HG03064 (cell line): ENCODE measurements at regions not wholly inside any gene's neighbourhood (a gene's known extent, or its start where the extent isn't known, plus 50 kb on each side); places are given as distances from the start of the nearest gene placed in this dataset.
"Not testable (repeated sequence)": the region's sequence is repeated elsewhere in the genome, so short reads cannot be mapped to it uniquely, and the experiment has no call there.

ENCODE experiments used
- ATAC-seq: cut with Tn5 transposase; IDR thresholded peaks from one replicate; pipeline ENCODE4 v1.9.1; 2021; ENCODE audit warnings: low read depth; ENCODE audit not compliant: unreplicated experiment

DNA sequence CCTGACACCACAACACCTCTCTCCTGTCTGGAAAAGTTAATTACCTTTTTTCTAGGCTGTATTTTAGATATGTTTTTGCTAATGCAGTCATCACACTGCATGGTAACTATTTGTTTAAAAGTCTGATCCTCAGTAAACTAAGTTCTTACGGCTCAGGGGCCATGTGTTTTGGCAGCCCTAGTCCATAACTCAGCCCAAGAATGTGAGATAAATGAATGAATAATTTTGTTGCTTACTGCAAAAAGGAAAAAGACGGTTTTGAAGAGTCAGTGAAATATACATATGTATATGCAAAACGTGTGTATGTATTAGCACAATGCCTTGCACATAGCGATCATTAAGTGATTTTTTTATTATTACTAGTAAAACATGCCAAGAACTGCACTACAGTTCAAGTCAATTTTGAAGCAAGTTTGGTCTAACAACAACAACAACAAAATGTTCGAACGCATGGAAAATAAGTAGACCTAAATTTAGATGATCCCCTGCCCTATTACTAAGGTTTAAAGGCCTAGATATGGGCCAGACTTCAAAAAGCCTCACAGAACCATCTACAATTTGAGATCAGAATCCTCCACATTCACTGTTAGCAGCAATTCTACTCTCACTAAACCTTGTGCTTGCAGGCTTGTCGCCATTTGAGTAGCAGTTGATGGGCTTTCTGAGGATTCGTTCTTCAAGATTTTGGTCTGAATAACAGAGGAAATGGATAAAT is 140.0 kb downstream of the NDUFA12 start:
- no peak for ATAC-seq

DNA sequence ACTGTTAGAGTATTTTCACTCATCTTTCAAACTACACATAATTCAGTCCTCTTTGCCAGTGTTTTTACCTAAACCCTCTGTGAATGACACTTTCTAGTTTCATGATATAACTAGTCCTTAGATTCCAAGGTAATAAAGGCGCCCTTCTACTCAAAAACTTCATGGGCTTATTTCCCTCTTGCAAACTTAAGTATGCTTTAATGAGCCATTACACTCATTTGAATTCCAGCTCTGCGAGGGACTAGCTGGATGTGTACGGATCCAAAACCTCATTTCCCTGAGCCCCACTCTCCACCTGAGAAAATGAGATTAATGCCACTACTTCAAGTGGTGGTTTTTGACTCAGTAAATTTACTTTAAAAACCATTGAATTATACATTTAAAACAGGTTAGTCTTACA is 141.1 kb downstream of the NDUFA12 start:
- ATAC-seq, result no peak

DNA sequence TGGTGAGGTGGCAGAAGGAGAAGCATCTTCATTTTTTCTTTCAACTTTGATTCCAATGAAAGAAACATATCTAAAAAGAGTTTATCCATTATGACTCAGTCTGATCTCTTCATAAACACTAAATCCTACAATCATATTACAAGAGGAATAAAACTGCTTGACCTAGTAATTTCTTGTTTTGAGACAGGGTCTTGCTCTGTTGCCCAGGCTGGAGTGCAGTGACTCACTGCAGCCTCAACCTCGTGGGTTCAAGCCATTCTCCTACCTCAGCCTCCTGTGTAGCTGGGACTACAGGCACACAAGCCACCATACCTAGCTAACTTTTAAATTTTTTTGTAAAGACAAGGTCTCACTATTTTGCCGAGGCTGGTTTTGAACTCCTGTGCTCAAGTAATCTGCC is 147.2 kb downstream of the NDUFA12 start:
- ATAC-seq, result no peak

- no peak for ATAC-seq
Measured at GRCh38 chr12:94855853-94856252, 147.6 kb downstream of the NDUFA12 start.

DNA sequence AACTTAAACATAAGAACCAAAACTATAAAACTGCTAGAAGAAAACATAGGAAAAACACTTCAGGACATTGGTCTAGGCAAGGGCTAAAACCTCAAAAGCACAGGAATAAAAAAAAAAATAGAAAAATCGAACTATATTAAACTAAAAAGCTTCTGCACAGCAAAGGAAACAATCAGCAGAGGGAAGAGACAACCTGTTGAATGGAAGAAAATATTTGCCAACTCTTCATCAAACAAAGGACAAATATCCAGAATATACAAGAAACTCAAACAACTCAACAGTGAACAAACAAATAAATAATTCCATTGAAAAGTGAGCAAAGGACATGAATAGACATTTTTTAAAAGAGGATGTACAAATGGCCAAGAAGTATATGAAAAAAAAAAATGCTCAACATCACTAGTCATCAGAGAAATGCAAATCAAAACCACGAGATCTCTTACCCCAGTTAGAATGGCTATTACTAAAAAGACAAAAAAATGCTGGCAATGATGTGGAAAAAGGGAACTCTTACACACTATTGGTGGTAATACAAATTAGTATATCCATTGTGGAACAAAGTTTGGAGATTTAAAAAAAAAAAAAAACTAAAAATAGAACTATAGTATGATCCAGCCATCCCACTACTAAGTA is 152.0 kb downstream of the NDUFA12 start:
- no peak for ATAC-seq

GRCh38 chr12:94849411-94849976 is 154.0 kb downstream of the NDUFA12 start:
- ATAC-seq, result no peak

- no peak for ATAC-seq
Measured at GRCh38 chr12:94848966-94849365, 154.5 kb downstream of the NDUFA12 start.

- no peak for ATAC-seq
Measured at GRCh38 chr12:94845110-94845509, 158.4 kb downstream of the NDUFA12 start.

- no peak for ATAC-seq
Measured at GRCh38 chr12:94844452-94844851, 159.0 kb downstream of the NDUFA12 start.

DNA sequence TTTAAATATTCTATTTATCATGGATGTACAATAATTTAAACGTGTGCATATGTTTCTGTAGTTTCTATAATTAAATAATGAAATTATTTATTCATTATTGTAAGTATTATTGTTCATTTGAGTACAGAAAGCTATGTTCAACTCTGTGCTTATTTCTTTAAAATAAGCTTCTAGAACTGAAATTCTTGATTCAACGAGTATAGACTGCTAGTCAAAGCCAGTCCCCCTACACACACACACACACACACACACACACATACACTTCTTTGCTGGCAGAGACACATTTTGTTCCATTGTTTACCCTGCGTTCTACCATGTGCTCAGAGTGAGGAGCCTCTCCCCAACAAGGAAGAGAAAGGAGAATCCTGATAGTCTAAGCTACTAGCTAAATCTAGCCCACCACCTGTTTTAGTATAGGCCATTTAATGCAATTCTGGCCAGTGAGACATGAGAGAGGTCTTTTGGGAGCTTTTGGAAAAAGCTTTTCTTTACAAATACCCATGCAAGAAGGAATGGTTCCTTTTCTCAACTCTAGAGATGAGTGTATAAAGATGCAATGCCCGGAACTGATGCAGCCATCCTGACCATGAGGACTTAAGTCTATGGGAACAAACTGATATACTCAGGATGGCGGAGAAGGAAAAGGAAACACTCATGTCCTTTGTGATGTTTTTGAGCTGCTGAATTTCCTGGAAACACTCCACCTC is 161.4 kb downstream of the NDUFA12 start:
- no peak for ATAC-seq

- ATAC-seq, result no peak
Measured at GRCh38 chr12:94841177-94841576, 162.3 kb downstream of the NDUFA12 start.

GRCh38 chr12:94839347-94839746 is 164.2 kb downstream of the NDUFA12 start:
- ATAC-seq, result peak; percentile 77

DNA sequence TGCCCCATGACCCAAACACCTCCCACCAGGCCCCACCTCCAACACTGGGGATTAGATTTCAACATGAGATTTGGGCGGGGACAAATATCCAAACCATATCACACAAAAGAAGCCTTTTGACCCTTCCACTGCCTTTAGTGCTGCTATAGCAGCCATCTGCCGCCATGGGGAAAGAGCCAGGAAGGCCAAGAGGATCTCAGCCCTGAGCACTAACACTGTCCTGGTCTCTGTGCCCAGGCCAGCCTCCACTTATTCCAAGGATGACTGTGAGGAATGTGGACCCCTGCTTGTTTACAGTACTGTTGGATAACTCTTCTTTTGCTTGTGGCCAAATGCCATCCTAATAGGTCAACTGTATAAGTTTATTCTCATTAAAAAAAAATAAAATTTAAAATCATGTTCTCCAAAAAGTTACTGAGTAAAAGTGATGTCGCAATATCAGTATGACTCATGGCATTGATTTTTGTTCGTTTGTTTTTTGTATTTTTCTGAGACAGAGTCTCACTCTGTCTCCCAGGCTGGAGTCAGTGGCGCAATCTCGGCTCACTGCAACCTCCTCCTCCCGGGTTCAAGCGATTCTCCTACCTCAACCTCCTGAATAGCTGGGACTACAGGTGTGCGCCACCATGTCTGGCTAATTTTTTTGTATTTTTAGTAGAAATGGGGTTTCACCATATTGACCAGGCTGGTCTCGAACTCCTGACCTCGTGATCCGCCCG is 166.4 kb downstream of the NDUFA12 start:
- not testable (repeated sequence) for ATAC-seq

GRCh38 chr12:94834036-94834625 is 169.4 kb downstream of the NDUFA12 start:
- ATAC-seq, result no peak

- ATAC-seq, result no peak
Measured at GRCh38 chr12:94832780-94833681, 170.5 kb downstream of the NDUFA12 start.

DNA sequence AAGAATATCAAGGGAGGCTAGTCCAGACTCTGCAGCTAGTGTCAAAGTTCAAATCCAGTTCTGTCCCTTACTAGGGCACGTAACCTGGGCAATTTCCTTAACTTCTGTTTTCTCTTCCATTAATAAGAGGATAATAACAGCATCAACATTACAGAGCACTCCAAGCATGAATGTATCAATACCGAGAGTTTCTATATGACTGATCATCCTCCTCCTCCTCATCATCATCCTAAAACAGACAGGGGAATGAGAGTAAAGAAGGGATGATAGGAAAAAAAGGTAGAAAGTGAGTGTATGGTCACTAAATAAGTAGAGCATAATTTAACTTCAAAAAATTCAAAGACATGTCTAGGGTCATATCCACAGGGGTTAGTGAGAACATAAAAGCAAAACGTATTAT is 171.4 kb downstream of the NDUFA12 start:
- ATAC-seq, result no peak

DNA sequence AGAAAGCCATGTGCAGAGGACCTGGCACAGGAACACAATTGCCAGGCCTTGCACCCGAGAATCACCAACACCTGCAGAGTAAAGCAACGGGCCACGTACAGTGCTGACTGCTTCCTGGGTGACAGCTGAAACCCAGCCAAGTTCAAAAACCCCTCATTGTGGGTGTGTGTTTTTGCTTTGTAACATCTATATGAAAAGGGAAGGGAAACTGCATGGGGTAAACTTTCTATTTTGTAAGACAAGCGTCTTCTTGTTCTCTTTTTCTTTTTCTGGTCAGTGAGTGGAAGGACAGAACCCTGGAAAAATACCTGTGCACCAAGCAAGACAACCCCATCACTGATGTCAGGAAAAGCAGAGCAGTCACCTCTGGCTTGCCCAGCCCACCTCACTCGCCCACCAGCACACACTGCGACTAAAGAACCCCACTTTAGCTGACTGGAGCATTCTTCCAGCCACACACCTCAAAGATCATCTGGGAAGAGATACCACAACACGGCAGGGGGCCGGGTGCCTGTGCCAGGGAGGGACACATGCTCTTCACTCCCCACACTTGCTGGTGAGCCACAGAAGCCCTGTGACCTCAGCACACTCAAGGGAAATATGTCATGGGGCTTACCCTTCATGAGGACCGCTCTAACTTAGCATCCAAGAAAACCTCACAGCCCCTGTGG is 172.3 kb downstream of the NDUFA12 start:
- ATAC-seq, result peak; percentile 90

GRCh38 chr12:94829552-94829951 is 173.9 kb downstream of the NDUFA12 start:
- no peak for ATAC-seq

GRCh38 chr12:94819011-94819410 is 168.7 kb upstream of the TMCC3 start:
- ATAC-seq, result no peak
